Uterus (tissue), 2 donors: ENCODE measurements at regions not wholly inside any gene's neighbourhood (a gene's known extent, or its start where the extent isn't known, plus 50 kb on each side); places are given as distances from the start of the nearest gene placed in this dataset.

Source experiments
- CTCF ChIP-seq, 4 experiments: fragments of 200-600 bp in 2 of 4; fragments of 450-650 bp in 2 of 4; sonication (generic) in 2 of 4; IDR thresholded peaks; one replicate each; pipeline ENCODE4 v1.5.1; 2016 to 2019; ENCODE audit warnings: antibody characterized with exemption in 4 of 4, mild to moderate bottlenecking in 2 of 4, moderate library complexity in 1 of 4
- POLR2A ChIP-seq, 2 donors: fragments of 450-650 bp; IDR thresholded peaks; one replicate each; pipeline ENCODE4 v1.6.1; 2016; ENCODE audit warnings: antibody characterized with exemption in 2 of 2, mild to moderate bottlenecking in 1 of 2, moderate library complexity in 1 of 2

- TF ChIP-seq CTCF (IDR thresholded peaks at IDR 0.05) (no peak), POLR2A (IDR thresholded peaks at IDR 0.05) (no peak)
Measured at GRCh38 chr7:26512737-26513136, 221.1 kb downstream of the SNX10 start.
